SK-N-SH (cell line): ENCODE measurements at regions not wholly inside any gene's neighbourhood (a gene's known extent, or its start where the extent isn't known, plus 50 kb on each side); places are given as distances from the start of the nearest gene placed in this dataset.

Source experiments
- CTCF ChIA-PET: fragments of 300-600, 350-600 bp; formaldehyde crosslinking; extraction: SDS; loops from one replicate; lab custom pipeline; 2021; lab: Yijun Ruan, JAX
- POLR2A ChIA-PET: fragments of 350-600 bp; sonication (Branson Sonifier 250); formaldehyde crosslinking; extraction: SDS; loops from one replicate; lab custom pipeline; 2020; ENCODE audit warnings: antibody characterized with exemption, inconsistent platforms; lab: Yijun Ruan, JAX
- DNase-seq: peaks from one replicate; pipeline ENCODE4 v3.0.0; 2012
- H2AFZ ChIP-seq: fragments of 200-600 bp; sonication (generic); 2 replicates; pipeline ENCODE4 v1.8.1; 2016; ENCODE audit warnings: antibody characterized with exemption, mild to moderate bottlenecking, low read depth
- H3F3A ChIP-seq: fragments of 200-600 bp; sonication (generic); replicated peaks from 2 replicates; pipeline ENCODE3; 2016; ENCODE audit warnings: antibody characterized with exemption, mild to moderate bottlenecking; ENCODE audit not compliant: insufficient read depth
- H3K27ac ChIP-seq, 2 experiments: fragments of 200-500 bp in 1 of 2; fragments of 200-600 bp in 1 of 2; sonication (Bioruptor generic) in 1 of 2; sonication (generic), shearing (Covaris generic) in 1 of 2; 2 replicates each; pipeline versions ENCODE4 v1.5.1 to v1.6.1; 2014 to 2016; ENCODE audit warnings: low read depth in 2 of 2, inconsistent platforms in 1 of 2, low read length in 1 of 2, mild to moderate bottlenecking in 1 of 2, mixed read lengths in 1 of 2
- H3K27me3 ChIP-seq: fragments of 200-600 bp; sonication (generic), shearing (Covaris generic); 2 replicates; pipeline ENCODE4 v1.6.1; 2016; ENCODE audit warnings: mixed run types; ENCODE audit not compliant: insufficient read depth
- H3K36me3 ChIP-seq, 2 experiments: fragments of 200-500 bp in 1 of 2; fragments of 200-600 bp in 1 of 2; sonication (Bioruptor generic) in 1 of 2; sonication (generic) in 1 of 2; replicated peaks in 1 of 2; 2 replicates each; pipeline versions ENCODE3 to v1.5.1; 2014 to 2016; ENCODE audit warnings: low read length in 1 of 2, mild to moderate bottlenecking in 1 of 2; ENCODE audit not compliant: insufficient read depth in 2 of 2, control insufficient read depth in 1 of 2
- H3K4me1 ChIP-seq, 2 experiments: fragments of 200-500 bp in 1 of 2; fragments of 200-600 bp in 1 of 2; sonication (Bioruptor generic) in 1 of 2; sonication (generic), shearing (Covaris generic) in 1 of 2; 2 replicates each; pipeline versions ENCODE4 v1.5.1 to v1.6.1; 2014 to 2016; ENCODE audit warnings: low read depth in 1 of 2, low read length in 1 of 2, mixed run types in 1 of 2; ENCODE audit not compliant: insufficient read depth in 2 of 2, control insufficient read depth in 1 of 2
- H3K4me2 ChIP-seq: fragments of 200-600 bp; sonication (generic), shearing (Covaris generic); 2 replicates; pipeline ENCODE4 v1.6.1; 2017; ENCODE audit warnings: mixed run types
- H3K4me3 ChIP-seq, 2 experiments: fragments of 200-500 bp in 1 of 2; fragments of 200-600 bp in 1 of 2; sonication (Bioruptor generic) in 1 of 2; sonication (generic), shearing (Covaris generic) in 1 of 2; 2 replicates each; pipeline versions ENCODE4 v1.5.1 to v1.8.1; 2014 to 2016; ENCODE audit warnings: low read depth in 2 of 2, inconsistent platforms in 1 of 2, low read length in 1 of 2, mild to moderate bottlenecking in 1 of 2, mixed read lengths in 1 of 2, moderate library complexity in 1 of 2
- H3K79me2 ChIP-seq: fragments of 200-600 bp; sonication (generic); 2 replicates; pipeline ENCODE4 v1.8.1; 2017; ENCODE audit warnings: mild to moderate bottlenecking; ENCODE audit not compliant: insufficient read depth
- H3K9ac ChIP-seq: fragments of 200-600 bp; sonication (generic); 2 replicates; pipeline ENCODE4 v1.6.1; 2017; ENCODE audit warnings: mixed run types
- H3K9me2 ChIP-seq: fragments of 200-600 bp; sonication (generic); 2 replicates; pipeline ENCODE4 v1.6.1; 2017; ENCODE audit warnings: mixed run types
- H3K9me3 ChIP-seq: fragments of 200-600 bp; sonication (generic); 2 replicates; pipeline ENCODE4 v1.6.1; 2017; ENCODE audit warnings: mixed run types, mild to moderate bottlenecking, moderate library complexity
- H4K20me1 ChIP-seq: fragments of 200-600 bp; sonication (generic); 2 replicates; pipeline ENCODE4 v1.6.1; 2017; ENCODE audit warnings: mild to moderate bottlenecking, mixed run types; ENCODE audit not compliant: insufficient read depth
- CHD2 ChIP-seq: fragments of 150-350 bp; IDR thresholded peaks from 2 replicates; pipeline ENCODE4 v1.6.1; 2018; ENCODE audit warnings: low read length; ENCODE audit not compliant: partially characterized antibody
- CTCF ChIP-seq: fragments of 200-600 bp; sonication (generic); IDR thresholded peaks from 2 replicates; pipeline ENCODE4 v1.6.1; 2017; ENCODE audit warnings: antibody characterized with exemption, mild to moderate bottlenecking, moderate library complexity
- EP300 ChIP-seq, 2 experiments: IDR thresholded peaks; 2 replicates each; pipeline versions ENCODE4 v1.4.0 to v1.6.1; 2012; ENCODE audit warnings: borderline replicate concordance in 1 of 2, low read depth in 1 of 2, low read length in 1 of 2
- EZH2phosphoT487 ChIP-seq: fragments of 200-600 bp; sonication (generic); IDR thresholded peaks from 2 replicates; pipeline ENCODE4 v1.6.1; 2017; ENCODE audit warnings: low read depth, mixed run types, mild to moderate bottlenecking, antibody characterized with exemption, moderate library complexity, borderline replicate concordance
- FOXM1 ChIP-seq: IDR thresholded peaks from 2 replicates; pipeline ENCODE4 v1.4.0; 2012; ENCODE audit warnings: low read depth, mild to moderate bottlenecking
- GABPA ChIP-seq: IDR thresholded peaks from 2 replicates; pipeline ENCODE4 v1.4.0; 2012; ENCODE audit warnings: low read depth, mild to moderate bottlenecking
- GATA2 ChIP-seq: sonication (generic); formaldehyde crosslinking; IDR thresholded peaks from 2 replicates; pipeline ENCODE4 v1.5.0; 2020; ENCODE audit warnings: mild to moderate bottlenecking, missing genetic modification reagents
- IRF3 ChIP-seq: fragments of 150-350 bp; IDR thresholded peaks from 2 replicates; pipeline ENCODE4 v1.6.1; 2016; ENCODE audit warnings: mild to moderate bottlenecking, low read depth, low read length
- JUND ChIP-seq: IDR thresholded peaks from 2 replicates; pipeline ENCODE4 v1.4.0; 2012
- MXI1 ChIP-seq: IDR thresholded peaks from 2 replicates; pipeline ENCODE4 v1.6.1; 2012; ENCODE audit warnings: mild to moderate bottlenecking, low read depth, low read length, improper control_type of control experiment
- NFIC ChIP-seq: IDR thresholded peaks from 2 replicates; pipeline ENCODE4 v1.4.0; 2012; ENCODE audit warnings: borderline replicate concordance
- POLR2AphosphoS5 ChIP-seq: IDR thresholded peaks from 2 replicates; pipeline ENCODE4 v1.6.1; 2012; ENCODE audit warnings: low read depth, low read length
- RAD21 ChIP-seq: IDR thresholded peaks from 2 replicates; pipeline ENCODE4 v1.6.1; 2012; ENCODE audit warnings: mild to moderate bottlenecking, low read length
- RCOR1 ChIP-seq: fragments of 150-350 bp; IDR thresholded peaks from 2 replicates; pipeline ENCODE4 v1.6.1; 2017; ENCODE audit warnings: antibody characterized with exemption, low read length
- RFX5 ChIP-seq: IDR thresholded peaks from 2 replicates; pipeline ENCODE4 v1.6.1; 2012; ENCODE audit warnings: mild to moderate bottlenecking, improper control_type of control experiment, low read length
- TAF1 ChIP-seq: IDR thresholded peaks from 2 replicates; pipeline ENCODE4 v1.6.1; 2012; ENCODE audit warnings: low read depth, mild to moderate bottlenecking, low read length, moderate library complexity, borderline replicate concordance
- TCF12 ChIP-seq: IDR thresholded peaks from 2 replicates; pipeline ENCODE4 v1.4.0; 2012
- TEAD4 ChIP-seq: IDR thresholded peaks from 2 replicates; pipeline ENCODE4 v1.4.0; 2012; ENCODE audit warnings: mild to moderate bottlenecking, borderline replicate concordance; ENCODE audit not compliant: insufficient read depth
- USF2 ChIP-seq: fragments of 150-350 bp; IDR thresholded peaks from 2 replicates; pipeline ENCODE4 v1.6.1; 2017; ENCODE audit warnings: antibody characterized with exemption, low read length, low read depth, borderline replicate concordance
- YY1 ChIP-seq: IDR thresholded peaks from 2 replicates; pipeline ENCODE4 v1.4.0; 2012; ENCODE audit warnings: low read depth, mild to moderate bottlenecking
- WGBS: methylation state at CpG from one replicate; pipeline ENCODE4 v1.1.6; 2017; ENCODE audit warnings: low lambda C conversion rate; 5-methylcytosine and 5-hydroxymethylcytosine counted together

- WGBS: 46% methylated on average over 2 of the region's 2 CpGs
- Histone ChIP-seq H3K9me2 (no peaks in the 10 kb centered on the region), H3K9ac (no peak overlapping the region), H3K4me3 (no peak overlapping the region), H3K4me2 (no peak overlapping the region), H3K27me3 (no peaks in the 10 kb centered on the region), H3K79me2 (no peaks in the 10 kb centered on the region), H3F3A (no peaks in the 10 kb centered on the region), H2AFZ (no peak overlapping the region), H3K4me1 (peaks cover 8 to 28% of the 10 kb centered on the region in 2 experiments; a peak in 3 of 4 replicates), H4K20me1 (no peaks in the 10 kb centered on the region), H3K36me3 (no peaks in the 10 kb centered on the region), H3K27ac (peak overlapping the region in 1 of 2 experiments; percentile 98; a peak in 2 of 4 replicates), H3K9me3 (0 out of 2 replicates have a peak, but pooled peaks cover 11% of the 10 kb centered on the region)
- ChIA-PET CTCF (interaction anchor here (1.4 kb wide), 1 partner anchor 322 kb away, joined by 3 read pairs; no protein-coding TSS in a partner anchor), POLR2A (interaction anchor here (0.8 to 2.2 kb wide), 3 partner anchors 656 to 918 kb away, joined by 3 to 8 read pairs (median 6); partner anchors contain the start of gene ARID1B)
- no peak for DNase-seq
- TF ChIP-seq GATA2 (peak; percentile 51; the same call in 1 of the 2 replicates), NFIC (no peak)
Observed at GRCh38 chr6:156030053-156030452, 574.4 kb upstream of the NOX3 start.

GRCh38 chr6:156029286-156029985 lies 573.8 kb upstream of the NOX3 start:
- 42% methylated on average over 13 of the region's 13 CpGs for whole genome bisulfite sequencing
- peak overlapping the region in 1 of 2 experiments; percentile 10; a peak in 1 of 4 replicates for H3K4me3 ChIP-seq
- ChIA-PET POLR2A (interaction anchor here (0.7 to 2.2 kb wide), 9 partner anchors 31 to 918 kb away, joined by 3 to 8 read pairs (median 4); partner anchors contain the start of gene ARID1B), CTCF (interaction anchor here (1.3 to 2.0 kb wide), 4 partner anchors 15 to 750 kb away, joined by 3 to 7 read pairs (median 4); no protein-coding TSS in a partner anchor)
- no peaks in the 10 kb centered on the region for H3K9me2 ChIP-seq
- TF ChIP-seq MXI1: peak; percentile 47
- no peak for TF ChIP-seq TEAD4
- TF ChIP-seq GABPA: no peak
- peak; percentile 80 for TF ChIP-seq RCOR1
- TF ChIP-seq CHD2: peak; percentile 59
- no peak for TF ChIP-seq JUND
- TF ChIP-seq RAD21: peak; percentile 54
- TF ChIP-seq CTCF: no peak
- no peak for TF ChIP-seq RFX5
- no peak for TF ChIP-seq USF2
- no peak for TF ChIP-seq YY1
- peak in 1 of 2 experiments; percentile 95; a peak in 2 of 4 replicates for TF ChIP-seq EP300 (IDR thresholded peaks at IDR 0.05; ENCODE audit: borderline replicate concordance in 1 of 2, low read depth in 1 of 2, low read length in 1 of 2)
- TF ChIP-seq TAF1: no peak
- peak; percentile 46 for TF ChIP-seq TCF12
- TF ChIP-seq POLR2AphosphoS5: no peak
- peak; percentile 57 for TF ChIP-seq GATA2
- no peak for TF ChIP-seq NFIC
- no peak for TF ChIP-seq IRF3
- TF ChIP-seq FOXM1: no peak
- TF ChIP-seq EZH2phosphoT487: no peak
- H3K36me3 ChIP-seq: no peaks in the 10 kb centered on the region
- H2AFZ ChIP-seq: peak overlapping the region; percentile 76
- peak overlapping the region; percentile 55 to 98; a peak in 3 of 4 replicates for H3K27ac ChIP-seq
- H3F3A ChIP-seq: no peaks in the 10 kb centered on the region
- no peaks in the 10 kb centered on the region for H3K27me3 ChIP-seq
- H3K9me3 ChIP-seq: 0 out of 2 replicates have a peak, but pooled peaks cover 11% of the 10 kb centered on the region
- 0 out of 2 replicates have a peak overlapping the region, but pooled peaks have one; percentile 40 for H3K9ac ChIP-seq
- H3K4me1 ChIP-seq: peaks cover 8 to 28% of the 10 kb centered on the region in 2 experiments; a peak in 3 of 4 replicates
- peak; percentile 62 for DNase-seq
- H4K20me1 ChIP-seq: no peaks in the 10 kb centered on the region
- 0 out of 2 replicates have a peak overlapping the region, but pooled peaks have one; percentile 23 for H3K4me2 ChIP-seq
- H3K79me2 ChIP-seq: no peaks in the 10 kb centered on the region
